ENCODE measurements at regions not wholly inside any gene's neighbourhood (a gene's known extent, or its start where the extent isn't known, plus 50 kb on each side); places are given as distances from the start of the nearest gene placed in this dataset.

DNA sequence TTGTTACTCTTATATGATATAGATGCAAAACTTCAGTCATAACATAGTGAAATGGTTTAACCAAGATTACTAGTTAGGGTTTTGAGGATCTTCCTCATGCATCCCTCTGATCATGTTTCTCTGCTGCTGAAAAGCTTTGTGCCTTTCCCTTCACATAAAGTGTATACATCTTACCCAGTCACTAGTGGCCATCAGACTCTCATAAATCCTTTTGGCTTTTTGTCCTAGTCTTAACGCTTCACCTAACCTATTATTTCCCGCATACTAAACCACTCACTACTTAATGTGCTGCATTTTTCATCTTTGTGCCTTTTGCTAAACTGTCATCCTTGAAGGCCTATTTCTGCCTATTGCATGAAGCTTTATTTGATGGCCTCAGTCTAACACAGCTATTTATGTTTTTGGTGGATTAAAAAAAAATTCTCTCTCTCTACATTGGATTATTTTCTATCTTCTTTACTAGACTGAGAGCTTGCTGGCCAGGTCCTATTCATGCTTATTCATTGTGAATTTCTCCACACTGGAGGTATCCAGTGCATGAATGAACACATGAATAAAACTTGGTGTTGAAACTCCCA, 717.6 kb upstream of the GOLIM4 start:
- TF ChIP-seq, protein P1, sequence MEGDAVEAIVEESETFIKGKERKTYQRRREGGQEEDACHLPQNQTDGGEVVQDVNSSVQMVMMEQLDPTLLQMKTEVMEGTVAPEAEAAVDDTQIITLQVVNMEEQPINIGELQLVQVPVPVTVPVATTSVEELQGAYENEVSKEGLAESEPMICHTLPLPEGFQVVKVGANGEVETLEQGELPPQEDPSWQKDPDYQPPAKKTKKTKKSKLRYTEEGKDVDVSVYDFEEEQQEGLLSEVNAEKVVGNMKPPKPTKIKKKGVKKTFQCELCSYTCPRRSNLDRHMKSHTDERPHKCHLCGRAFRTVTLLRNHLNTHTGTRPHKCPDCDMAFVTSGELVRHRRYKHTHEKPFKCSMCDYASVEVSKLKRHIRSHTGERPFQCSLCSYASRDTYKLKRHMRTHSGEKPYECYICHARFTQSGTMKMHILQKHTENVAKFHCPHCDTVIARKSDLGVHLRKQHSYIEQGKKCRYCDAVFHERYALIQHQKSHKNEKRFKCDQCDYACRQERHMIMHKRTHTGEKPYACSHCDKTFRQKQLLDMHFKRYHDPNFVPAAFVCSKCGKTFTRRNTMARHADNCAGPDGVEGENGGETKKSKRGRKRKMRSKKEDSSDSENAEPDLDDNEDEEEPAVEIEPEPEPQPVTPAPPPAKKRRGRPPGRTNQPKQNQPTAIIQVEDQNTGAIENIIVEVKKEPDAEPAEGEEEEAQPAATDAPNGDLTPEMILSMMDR (IDR thresholded peaks at IDR 0.05): no peak
- H3K4me1 ChIP-seq (ENCODE audit: control insufficient read depth in 1 of 2, low read depth in 2 of 2): no peaks in the 10 kb centered on the region
- no peak overlapping the region for H3K27ac ChIP-seq
- no peak for DNase-seq (ENCODE audit: low spot score)
- no peaks in the 10 kb centered on the region for H3K27me3 ChIP-seq (replicated peaks; ENCODE audit: insufficient read depth)
- no peaks in the 10 kb centered on the region for H3K36me3 ChIP-seq
- no peak overlapping the region for H3K4me3 ChIP-seq
- ATAC-seq (ENCODE audit: insufficient number of reproducible peaks, low FRiP score, low read depth): no peak
- no peaks in the 10 kb centered on the region for H3K9me3 ChIP-seq

DNA sequence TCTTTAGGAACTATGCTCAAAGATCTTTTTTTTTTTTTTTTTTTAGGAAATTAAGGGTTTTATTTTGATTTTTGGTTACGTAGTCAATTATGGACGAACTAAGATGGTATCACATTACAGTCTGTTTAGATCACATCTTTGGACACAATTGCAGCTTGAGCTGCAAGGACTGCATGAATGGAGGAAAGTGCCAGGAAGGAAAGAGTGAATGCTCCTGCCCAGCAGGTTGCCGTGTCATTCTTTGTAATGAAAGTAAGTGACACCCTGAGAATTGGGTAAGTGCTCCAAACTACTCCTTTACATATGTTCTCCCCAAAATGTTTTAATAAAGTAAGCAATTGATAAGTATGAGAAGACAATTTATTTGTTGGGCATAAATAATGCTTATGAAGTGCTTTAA, 716.5 kb upstream of the GOLIM4 start:
- H3K9me3 ChIP-seq: no peaks in the 10 kb centered on the region
- no peak overlapping the region for H3K4me3 ChIP-seq
- H3K36me3 ChIP-seq: no peaks in the 10 kb centered on the region
- ATAC-seq (ENCODE audit: insufficient number of reproducible peaks, low FRiP score, low read depth) (no peak), DNase-seq (ENCODE audit: low spot score) (no peak)
- TF ChIP-seq, protein P1 (IDR thresholded peaks at IDR 0.05): no peak
- no peaks in the 10 kb centered on the region for H3K4me1 ChIP-seq (ENCODE audit: control insufficient read depth in 1 of 2, low read depth in 2 of 2)
- no peak overlapping the region for H3K27ac ChIP-seq
- no peaks in the 10 kb centered on the region for H3K27me3 ChIP-seq (replicated peaks; ENCODE audit: insufficient read depth)

DNA sequence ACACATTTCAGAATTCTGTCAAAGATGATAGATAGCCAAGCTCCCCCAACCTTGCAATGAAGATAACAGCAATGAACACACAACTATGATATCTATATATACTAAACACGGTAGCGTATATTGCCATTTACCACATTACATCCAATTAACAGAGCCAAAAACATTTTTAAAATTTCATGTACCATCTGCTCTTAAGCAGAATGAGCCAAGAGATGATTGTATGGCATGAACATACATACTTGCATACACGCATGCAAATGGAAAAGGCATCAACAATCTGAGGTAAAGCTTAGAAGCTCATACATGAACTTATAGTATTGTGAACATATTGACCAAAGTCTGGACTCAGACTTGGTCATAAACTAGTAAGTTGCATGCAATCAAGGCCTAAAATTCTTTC, 712.9 kb upstream of the GOLIM4 start:
- ATAC-seq (ENCODE audit: insufficient number of reproducible peaks, low FRiP score, low read depth) (no peak), DNase-seq (ENCODE audit: low spot score) (no peak)
- Histone ChIP-seq H3K27ac (no peak overlapping the region), H3K27me3 (replicated peaks; ENCODE audit: insufficient read depth) (no peaks in the 10 kb centered on the region), H3K4me1 (ENCODE audit: control insufficient read depth in 1 of 2, low read depth in 2 of 2) (peaks cover 0 to 5% of the 10 kb centered on the region in 2 donors), H3K36me3 (no peaks in the 10 kb centered on the region), H3K4me3 (no peak overlapping the region), H3K9me3 (no peaks in the 10 kb centered on the region)
- TF ChIP-seq, protein P1 (IDR thresholded peaks at IDR 0.05): no peak

DNA sequence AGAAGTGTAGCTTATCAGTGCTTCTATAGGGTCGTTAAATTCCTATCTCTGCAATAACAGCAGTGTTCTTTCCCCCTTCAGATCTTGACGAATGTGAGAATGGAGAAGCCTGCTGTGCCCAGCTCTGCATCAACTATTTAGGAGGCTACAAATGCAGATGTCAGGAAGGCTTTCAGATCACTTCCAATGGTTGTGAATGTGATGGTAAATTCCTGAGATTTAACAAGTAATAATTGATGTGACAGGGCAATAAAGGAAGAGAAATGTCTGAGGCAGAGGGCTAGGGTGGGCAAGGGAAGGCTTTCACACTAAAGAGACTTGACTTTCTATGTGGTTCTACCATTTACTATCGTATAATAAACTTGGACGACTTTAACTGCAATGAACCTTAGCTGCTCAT, 711.7 kb upstream of the GOLIM4 start:
- no peak for ATAC-seq (ENCODE audit: insufficient number of reproducible peaks, low FRiP score, low read depth)
- TF ChIP-seq, protein P1 (IDR thresholded peaks at IDR 0.05): no peak
- H3K4me3 ChIP-seq: no peak overlapping the region
- H3K27ac ChIP-seq: no peak overlapping the region
- H3K4me1 ChIP-seq (ENCODE audit: control insufficient read depth in 1 of 2, low read depth in 2 of 2): peaks cover 0 to 6% of the 10 kb centered on the region in 2 donors
- H3K27me3 ChIP-seq (replicated peaks; ENCODE audit: insufficient read depth): no peaks in the 10 kb centered on the region
- DNase-seq (ENCODE audit: low spot score): no peak
- H3K9me3 ChIP-seq: no peaks in the 10 kb centered on the region
- no peaks in the 10 kb centered on the region for H3K36me3 ChIP-seq

DNA sequence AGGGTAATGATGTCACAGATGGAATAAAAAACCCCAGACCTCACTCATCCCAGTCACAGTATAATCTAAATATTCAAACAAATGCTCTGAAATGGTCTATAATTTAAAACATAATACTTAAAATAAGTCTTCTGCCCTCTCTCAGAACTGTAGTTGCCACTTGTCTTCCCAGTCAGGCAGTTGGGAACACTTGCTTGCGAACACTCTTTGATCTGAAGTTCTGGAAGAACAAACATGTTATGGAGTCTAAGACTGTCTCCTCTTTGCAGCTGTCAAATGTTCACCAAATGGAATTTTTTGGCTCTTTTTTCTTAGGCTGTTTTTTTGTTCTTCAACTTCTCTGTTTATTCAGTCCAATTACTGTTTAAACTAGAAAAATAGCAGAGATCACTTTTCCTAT, 711.1 kb upstream of the GOLIM4 start:
- ATAC-seq (ENCODE audit: insufficient number of reproducible peaks, low FRiP score, low read depth) (no peak), DNase-seq (ENCODE audit: low spot score) (no peak)
- Histone ChIP-seq H3K36me3 (no peaks in the 10 kb centered on the region), H3K9me3 (no peaks in the 10 kb centered on the region), H3K27me3 (replicated peaks; ENCODE audit: insufficient read depth) (no peaks in the 10 kb centered on the region), H3K4me1 (ENCODE audit: control insufficient read depth in 1 of 2, low read depth in 2 of 2) (peaks cover 0 to 6% of the 10 kb centered on the region in 2 donors), H3K4me3 (no peak overlapping the region), H3K27ac (no peak overlapping the region)
- TF ChIP-seq, protein P1 (IDR thresholded peaks at IDR 0.05): no peak
